Upper lobe of right lung (tissue), 1 donor: ENCODE measurements at regions not wholly inside any gene's neighbourhood (a gene's known extent, or its start where the extent isn't known, plus 50 kb on each side); places are given as distances from the start of the nearest gene placed in this dataset.
A peak's percentile ranks its signal among the peaks of the same experiment; 100 is the strongest.

Experiments
- ATAC-seq: fragments of 200-7000 bp; cut with Tn5 transposase; one replicate; pipeline ENCODE4 v1.9.1; 2020; ENCODE audit warnings: mild to moderate bottlenecking, moderate library complexity
- DNase-seq: peaks from one replicate; pipeline ENCODE4 v3.0.0-alpha.2; 2020
- H3K27ac ChIP-seq: fragments of 200-600 bp; one replicate; pipeline ENCODE4 v1.8.0; 2022
- H3K27me3 ChIP-seq: fragments of 200-600 bp; one replicate; pipeline ENCODE4 v1.8.0; 2022; ENCODE audit warnings: mild to moderate bottlenecking
- H3K36me3 ChIP-seq: fragments of 200-600 bp; one replicate; pipeline ENCODE4 v1.8.0; 2022
- H3K4me1 ChIP-seq: fragments of 200-600 bp; one replicate; pipeline ENCODE4 v1.8.0; 2022
- H3K4me3 ChIP-seq: fragments of 200-600 bp; one replicate; pipeline ENCODE4 v1.8.0; 2022; ENCODE audit warnings: mild to moderate bottlenecking
- H3K9me3 ChIP-seq: fragments of 200-600 bp; one replicate; pipeline ENCODE4 v1.8.0; 2022
- CTCF ChIP-seq: fragments of 200-600 bp; IDR thresholded peaks from one replicate; pipeline ENCODE4 v1.8.0; 2022; ENCODE audit warnings: antibody characterized with exemption
- intact Hi-C: fragments of 100-400 bp; cut with DNase I; formaldehyde crosslinking; loops from one replicate; pipeline ENCODE4 v1.11.0; 2022
- donor health status: DM: no; HTN: yes; CAD: no; lungs with severe emphysema.

- Histone ChIP-seq H3K9me3 (no peaks in the 10 kb centered on the region), H3K27ac (no peak overlapping the region), H3K4me1 (no peaks in the 10 kb centered on the region), H3K4me3 (no peak overlapping the region), H3K36me3 (no peaks in the 10 kb centered on the region), H3K27me3 (peaks cover 4% of the 10 kb centered on the region)
- TF ChIP-seq CTCF, result no peak
- intact Hi-C loops, result no loop called here
- ATAC-seq, result no peak
- no peak for DNase-seq
Measured at GRCh38 chr2:118246726-118247125, 158.5 kb downstream of the INSIG2 start.

GRCh38 chr2:118246079-118246478 lies 157.8 kb downstream of the INSIG2 start:
- no peak for ATAC-seq
- H3K9me3 ChIP-seq, result no peaks in the 10 kb centered on the region
- H3K4me1 ChIP-seq, result no peaks in the 10 kb centered on the region
- no peak for DNase-seq
- no peaks in the 10 kb centered on the region for H3K36me3 ChIP-seq
- TF ChIP-seq CTCF, result no peak
- intact Hi-C loops, result no loop called here
- no peak overlapping the region for H3K27ac ChIP-seq
- no peak overlapping the region for H3K4me3 ChIP-seq
- peaks cover 10% of the 10 kb centered on the region for H3K27me3 ChIP-seq

- no peaks in the 10 kb centered on the region for H3K36me3 ChIP-seq
- ATAC-seq, result no peak
- no peak for DNase-seq
- H3K9me3 ChIP-seq, result no peaks in the 10 kb centered on the region
- no peak overlapping the region for H3K27ac ChIP-seq
- no peak overlapping the region for H3K4me3 ChIP-seq
- intact Hi-C loops, result no loop called here
- H3K4me1 ChIP-seq, result no peaks in the 10 kb centered on the region
- TF ChIP-seq CTCF, result no peak
- peaks cover 14% of the 10 kb centered on the region for H3K27me3 ChIP-seq
Measured at GRCh38 chr2:118244686-118245085, 156.4 kb downstream of the INSIG2 start.

- H3K9me3 ChIP-seq, result no peaks in the 10 kb centered on the region
- peak; percentile 33 for ATAC-seq
- no peak for TF ChIP-seq CTCF
Measured at GRCh38 chr2:118243031-118243430, 154.8 kb downstream of the INSIG2 start.

GRCh38 chr2:118242216-118242615 lies 153.9 kb downstream of the INSIG2 start:
- no peaks in the 10 kb centered on the region for H3K9me3 ChIP-seq
- intact Hi-C loops, result no loop called here
- H3K36me3 ChIP-seq, result no peaks in the 10 kb centered on the region
- ATAC-seq (peak; percentile 24), DNase-seq (no peak)
- no peak for TF ChIP-seq CTCF
- H3K27ac ChIP-seq, result no peak overlapping the region
- no peaks in the 10 kb centered on the region for H3K4me1 ChIP-seq
- peaks cover 14% of the 10 kb centered on the region for H3K27me3 ChIP-seq
- H3K4me3 ChIP-seq, result no peak overlapping the region

More at GRCh38 chr2:118243031-118243430, 154.8 kb downstream of the INSIG2 start:
- H3K4me3 ChIP-seq, result no peak overlapping the region
- no peaks in the 10 kb centered on the region for H3K4me1 ChIP-seq
- no peak for DNase-seq
- H3K36me3 ChIP-seq, result no peaks in the 10 kb centered on the region
- no peak overlapping the region for H3K27ac ChIP-seq
- intact Hi-C loops, result no loop called here
- peaks cover 14% of the 10 kb centered on the region for H3K27me3 ChIP-seq

- H3K9me3 ChIP-seq, result no peaks in the 10 kb centered on the region
- intact Hi-C loops, result no loop called here
- no peak overlapping the region for H3K4me3 ChIP-seq
- H3K36me3 ChIP-seq, result no peaks in the 10 kb centered on the region
- ATAC-seq (no peak), DNase-seq (no peak)
- TF ChIP-seq CTCF, result no peak
- no peak overlapping the region for H3K27ac ChIP-seq
- H3K4me1 ChIP-seq, result no peaks in the 10 kb centered on the region
- H3K27me3 ChIP-seq, result peaks cover 11% of the 10 kb centered on the region
Measured at GRCh38 chr2:118241128-118241527, 152.9 kb downstream of the INSIG2 start.
